ENCODE measurements at regions not wholly inside any gene's neighbourhood (a gene's known extent, or its start where the extent isn't known, plus 50 kb on each side); places are given as distances from the start of the nearest gene placed in this dataset.

DNA sequence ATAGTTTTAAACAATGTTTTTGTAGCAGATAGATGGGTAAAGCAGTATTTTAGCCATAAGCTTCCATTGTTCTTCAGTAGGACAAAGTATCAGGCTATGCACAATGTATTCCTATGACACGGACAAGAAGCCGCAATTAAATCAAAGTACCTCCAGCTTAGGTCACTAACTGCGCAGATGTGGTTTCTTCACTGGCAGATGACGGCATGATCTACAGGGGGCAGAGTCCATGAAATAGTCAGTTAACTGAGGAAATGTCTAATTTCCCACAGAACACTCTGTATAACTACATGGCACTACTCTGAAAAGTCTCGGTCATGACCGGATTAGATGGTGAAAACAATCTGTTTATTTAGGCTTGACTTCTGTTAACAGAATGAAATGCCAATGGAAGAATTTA lies 120.7 kb upstream of the TRPM3 start:
- Histone ChIP-seq H3K36me3 (ENCODE audit: insufficient read depth, low read length) (no peaks in the 10 kb centered on the region), H3K27ac (ENCODE audit: low read depth in 1 of 2, low read length in 2 of 2) (no peak overlapping the region), H3K9me3 (ENCODE audit: control insufficient read depth in 1 of 2, insufficient read depth in 1 of 2, low read length in 2 of 2) (no peaks in the 10 kb centered on the region), H3K4me1 (ENCODE audit: insufficient read depth, low read length) (no peaks in the 10 kb centered on the region), H3K4me3 (ENCODE audit: low read length) (no peak overlapping the region), H3K27me3 (ENCODE audit: control insufficient read depth in 1 of 2, insufficient read depth in 2 of 2, low read length in 2 of 2) (no peaks in the 10 kb centered on the region)
- no peak for ATAC-seq (ENCODE audit: poor library complexity)
- H3K36me3 Mint-ChIP-seq (ENCODE audit: low read depth), result no peaks in the 10 kb centered on the region
- no peak overlapping the region for H3K4me3 Mint-ChIP-seq
- no peak overlapping the region for H3K27ac Mint-ChIP-seq
- H3K4me1 Mint-ChIP-seq (ENCODE audit: low read depth), result no peaks in the 10 kb centered on the region
- H3K27me3 Mint-ChIP-seq, result peaks cover 4% of the 10 kb centered on the region
- H3K9me3 Mint-ChIP-seq, result no peaks in the 10 kb centered on the region
- TF ChIP-seq, protein P1, sequence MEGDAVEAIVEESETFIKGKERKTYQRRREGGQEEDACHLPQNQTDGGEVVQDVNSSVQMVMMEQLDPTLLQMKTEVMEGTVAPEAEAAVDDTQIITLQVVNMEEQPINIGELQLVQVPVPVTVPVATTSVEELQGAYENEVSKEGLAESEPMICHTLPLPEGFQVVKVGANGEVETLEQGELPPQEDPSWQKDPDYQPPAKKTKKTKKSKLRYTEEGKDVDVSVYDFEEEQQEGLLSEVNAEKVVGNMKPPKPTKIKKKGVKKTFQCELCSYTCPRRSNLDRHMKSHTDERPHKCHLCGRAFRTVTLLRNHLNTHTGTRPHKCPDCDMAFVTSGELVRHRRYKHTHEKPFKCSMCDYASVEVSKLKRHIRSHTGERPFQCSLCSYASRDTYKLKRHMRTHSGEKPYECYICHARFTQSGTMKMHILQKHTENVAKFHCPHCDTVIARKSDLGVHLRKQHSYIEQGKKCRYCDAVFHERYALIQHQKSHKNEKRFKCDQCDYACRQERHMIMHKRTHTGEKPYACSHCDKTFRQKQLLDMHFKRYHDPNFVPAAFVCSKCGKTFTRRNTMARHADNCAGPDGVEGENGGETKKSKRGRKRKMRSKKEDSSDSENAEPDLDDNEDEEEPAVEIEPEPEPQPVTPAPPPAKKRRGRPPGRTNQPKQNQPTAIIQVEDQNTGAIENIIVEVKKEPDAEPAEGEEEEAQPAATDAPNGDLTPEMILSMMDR (IDR thresholded peaks at IDR 0.05), result no peak
- intact Hi-C loops (cut with DNase I, micrococcal nuclease), result no loop called here
- DNase-seq, result no peak
- ChIA-PET POLR2A (no interaction called here), CTCF (no interaction called here)

DNA sequence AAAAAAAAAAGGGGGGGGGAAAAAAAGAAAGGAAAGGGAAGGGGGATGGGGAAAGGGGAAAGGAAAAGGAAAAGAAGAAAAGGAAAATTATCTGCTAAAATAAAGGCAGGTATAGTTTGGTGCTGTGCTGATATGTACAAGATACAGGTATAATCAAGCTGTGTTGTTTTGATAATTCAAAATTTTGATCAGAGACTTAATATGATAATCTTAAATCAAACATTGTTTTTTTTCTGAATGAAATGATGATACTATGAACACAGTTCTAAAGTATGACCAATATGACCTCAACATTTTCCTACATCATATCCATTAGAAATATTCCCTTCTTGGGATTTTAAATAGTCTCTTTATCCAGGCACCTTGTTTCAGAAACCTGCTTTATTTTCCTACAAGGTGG lies 115.6 kb upstream of the TRPM3 start:
- Mint-ChIP-seq H3K27ac (no peak overlapping the region), H3K9me3 (no peaks in the 10 kb centered on the region), H3K4me3 (no peak overlapping the region), H3K4me1 (ENCODE audit: low read depth) (no peaks in the 10 kb centered on the region), H3K27me3 (no peaks in the 10 kb centered on the region), H3K36me3 (ENCODE audit: low read depth) (no peaks in the 10 kb centered on the region)
- no peak overlapping the region for H3K4me3 ChIP-seq (ENCODE audit: low read length)
- no peaks in the 10 kb centered on the region for H3K4me1 ChIP-seq (ENCODE audit: insufficient read depth, low read length)
- no peak overlapping the region for H3K27ac ChIP-seq (ENCODE audit: low read depth in 1 of 2, low read length in 2 of 2)
- no peak for DNase-seq
- ChIA-PET CTCF (interaction anchor here (0.7 kb wide), 2 partner anchors 18 to 1281 kb away, joined by 3 to 4 read pairs; no protein-coding TSS in a partner anchor), POLR2A (no interaction called here)
- H3K36me3 ChIP-seq (ENCODE audit: insufficient read depth, low read length), result no peaks in the 10 kb centered on the region
- no peaks in the 10 kb centered on the region for H3K27me3 ChIP-seq (ENCODE audit: control insufficient read depth in 1 of 2, insufficient read depth in 2 of 2, low read length in 2 of 2)
- no peak for ATAC-seq (ENCODE audit: poor library complexity)
- intact Hi-C loops (cut with DNase I, micrococcal nuclease), result no loop called here
- TF ChIP-seq, protein P1 (IDR thresholded peaks at IDR 0.05), result no peak
- no peaks in the 10 kb centered on the region for H3K9me3 ChIP-seq (ENCODE audit: control insufficient read depth in 1 of 2, insufficient read depth in 1 of 2, low read length in 2 of 2)

DNA sequence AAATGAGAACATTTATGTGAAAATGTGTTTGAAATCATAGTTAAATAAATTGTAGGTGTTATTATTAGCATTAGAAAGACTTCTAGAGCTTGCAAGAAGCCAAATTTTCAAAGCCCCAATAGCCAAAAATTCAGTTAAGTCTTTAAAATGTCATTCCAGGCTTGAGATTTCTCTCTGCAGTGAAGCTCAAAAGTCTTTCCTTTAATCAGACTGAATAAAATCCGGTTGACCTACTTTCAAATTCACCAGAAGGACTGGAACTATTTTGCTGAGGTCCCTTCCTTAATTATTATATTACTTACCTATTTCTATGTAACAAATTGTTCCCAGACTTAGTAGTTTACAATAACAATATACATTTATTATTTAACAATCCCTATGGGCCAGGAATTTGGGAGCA lies 112.2 kb upstream of the TRPM3 start:
- H3K4me1 Mint-ChIP-seq (ENCODE audit: low read depth), result no peaks in the 10 kb centered on the region
- ATAC-seq (ENCODE audit: poor library complexity) (no peak), DNase-seq (no peak)
- H3K27me3 Mint-ChIP-seq, result no peaks in the 10 kb centered on the region
- CTCF ChIA-PET, result no interaction called here
- H3K27ac ChIP-seq (ENCODE audit: low read depth in 1 of 2, low read length in 2 of 2), result no peak overlapping the region
- no peak overlapping the region for H3K4me3 ChIP-seq (ENCODE audit: low read length)
- no peaks in the 10 kb centered on the region for H3K27me3 ChIP-seq (ENCODE audit: control insufficient read depth in 1 of 2, insufficient read depth in 2 of 2, low read length in 2 of 2)
- intact Hi-C loops (cut with DNase I, micrococcal nuclease), result no loop called here
- no peak overlapping the region for H3K27ac Mint-ChIP-seq
- H3K36me3 ChIP-seq (ENCODE audit: insufficient read depth, low read length), result no peaks in the 10 kb centered on the region
- TF ChIP-seq, protein P1 (IDR thresholded peaks at IDR 0.05), result no peak
- POLR2A ChIA-PET, result no interaction called here
- H3K36me3 Mint-ChIP-seq (ENCODE audit: low read depth), result no peaks in the 10 kb centered on the region
- no peaks in the 10 kb centered on the region for H3K9me3 Mint-ChIP-seq
- no peaks in the 10 kb centered on the region for H3K4me1 ChIP-seq (ENCODE audit: insufficient read depth, low read length)
- no peaks in the 10 kb centered on the region for H3K9me3 ChIP-seq (ENCODE audit: control insufficient read depth in 1 of 2, insufficient read depth in 1 of 2, low read length in 2 of 2)
- no peak overlapping the region for H3K4me3 Mint-ChIP-seq

Data from CD4-positive, alpha-beta T cell (primary cell).